Gastroesophageal sphincter (tissue), 3 donors: ENCODE measurements at regions not wholly inside any gene's neighbourhood (a gene's known extent, or its start where the extent isn't known, plus 50 kb on each side); places are given as distances from the start of the nearest gene placed in this dataset.

Experiments
- POLR2AphosphoS5 ChIP-seq: sonication (generic); formaldehyde crosslinking; IDR thresholded peaks from one replicate; pipeline ENCODE4 v1.6.1; 2017; ENCODE audit warnings: antibody characterized with exemption
- TF ChIP-seq, protein P1 (sequence below), 4 experiments: fragments of 200-600 bp in 2 of 4; fragments of 450-650 bp in 2 of 4; sonication (generic) in 1 of 4; IDR thresholded peaks; one replicate each; pipeline ENCODE4 v1.5.1; 2017 to 2019; ENCODE audit warnings: antibody characterized with exemption in 4 of 4, mild to moderate bottlenecking in 2 of 4, moderate library complexity in 2 of 4

DNA sequence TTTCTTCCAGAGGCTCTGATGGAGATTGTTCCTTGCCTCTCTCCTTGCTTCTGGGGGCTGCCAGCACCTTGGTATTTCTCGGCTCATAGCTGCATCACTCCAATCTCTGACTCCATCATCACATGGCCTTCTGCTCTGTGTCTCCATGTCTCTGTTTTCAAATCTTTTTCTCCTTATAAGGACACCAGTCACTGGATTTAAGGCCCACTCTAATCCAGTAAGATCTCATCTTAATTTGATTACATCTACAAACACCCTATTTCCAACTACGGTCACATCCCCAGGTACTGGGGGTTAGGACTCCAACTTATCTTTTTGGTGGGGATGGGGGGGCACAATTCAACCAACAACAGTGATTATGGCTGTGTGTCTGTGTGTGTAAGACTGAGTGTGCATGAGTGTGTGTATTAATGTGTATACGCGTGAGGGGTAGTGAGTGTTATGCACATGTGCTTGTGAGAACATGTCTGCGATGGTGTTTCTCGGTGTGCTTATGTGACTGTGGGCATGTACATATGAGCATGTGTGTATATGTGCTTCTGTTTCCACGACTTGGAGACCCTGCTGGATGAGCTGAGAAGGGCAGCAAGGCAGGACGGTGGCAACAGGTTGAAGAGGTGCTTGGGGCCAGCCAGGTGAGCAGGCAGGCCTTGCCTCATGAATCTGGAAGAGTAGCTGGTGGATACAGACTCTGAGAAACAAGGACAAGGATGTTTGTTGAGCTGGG lies 130.5 kb downstream of the MRPL14 start:
- TF ChIP-seq, protein P1, sequence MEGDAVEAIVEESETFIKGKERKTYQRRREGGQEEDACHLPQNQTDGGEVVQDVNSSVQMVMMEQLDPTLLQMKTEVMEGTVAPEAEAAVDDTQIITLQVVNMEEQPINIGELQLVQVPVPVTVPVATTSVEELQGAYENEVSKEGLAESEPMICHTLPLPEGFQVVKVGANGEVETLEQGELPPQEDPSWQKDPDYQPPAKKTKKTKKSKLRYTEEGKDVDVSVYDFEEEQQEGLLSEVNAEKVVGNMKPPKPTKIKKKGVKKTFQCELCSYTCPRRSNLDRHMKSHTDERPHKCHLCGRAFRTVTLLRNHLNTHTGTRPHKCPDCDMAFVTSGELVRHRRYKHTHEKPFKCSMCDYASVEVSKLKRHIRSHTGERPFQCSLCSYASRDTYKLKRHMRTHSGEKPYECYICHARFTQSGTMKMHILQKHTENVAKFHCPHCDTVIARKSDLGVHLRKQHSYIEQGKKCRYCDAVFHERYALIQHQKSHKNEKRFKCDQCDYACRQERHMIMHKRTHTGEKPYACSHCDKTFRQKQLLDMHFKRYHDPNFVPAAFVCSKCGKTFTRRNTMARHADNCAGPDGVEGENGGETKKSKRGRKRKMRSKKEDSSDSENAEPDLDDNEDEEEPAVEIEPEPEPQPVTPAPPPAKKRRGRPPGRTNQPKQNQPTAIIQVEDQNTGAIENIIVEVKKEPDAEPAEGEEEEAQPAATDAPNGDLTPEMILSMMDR (IDR thresholded peaks at IDR 0.05) = no peak
- TF ChIP-seq POLR2AphosphoS5 = no peak
